NCI-H2107 treated with DMSO at 0.1 percent for 48 hours (cell line): ENCODE measurements at regions not wholly inside any gene's neighbourhood (a gene's known extent, or its start where the extent isn't known, plus 50 kb on each side); places are given as distances from the start of the nearest gene placed in this dataset.

Source experiments
- DNase-seq: peaks from one replicate; lab custom pipeline; 2025; ENCODE audit not compliant: unreplicated experiment; lab: John Stamatoyannopoulos, UW

DNA sequence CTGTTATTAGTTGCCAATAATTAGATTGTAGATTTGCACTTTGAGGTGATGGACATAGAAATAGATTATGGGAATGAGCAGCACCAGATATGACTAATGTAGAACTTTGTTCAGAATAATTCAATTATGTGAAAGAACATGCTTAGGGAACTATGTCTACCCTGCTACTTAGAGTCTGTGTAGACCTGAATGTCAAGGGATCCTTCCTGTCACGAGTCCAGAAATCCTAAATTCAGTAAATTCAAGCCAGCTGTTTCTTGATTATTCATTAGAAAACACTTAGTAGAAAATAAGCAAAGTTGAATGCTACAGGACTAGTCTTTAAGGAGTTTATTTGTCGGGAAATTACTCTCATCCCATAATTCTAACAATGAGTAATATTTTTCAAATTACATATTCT is 887.3 kb upstream of the SEMA6A start:
- no peak for DNase-seq

DNA sequence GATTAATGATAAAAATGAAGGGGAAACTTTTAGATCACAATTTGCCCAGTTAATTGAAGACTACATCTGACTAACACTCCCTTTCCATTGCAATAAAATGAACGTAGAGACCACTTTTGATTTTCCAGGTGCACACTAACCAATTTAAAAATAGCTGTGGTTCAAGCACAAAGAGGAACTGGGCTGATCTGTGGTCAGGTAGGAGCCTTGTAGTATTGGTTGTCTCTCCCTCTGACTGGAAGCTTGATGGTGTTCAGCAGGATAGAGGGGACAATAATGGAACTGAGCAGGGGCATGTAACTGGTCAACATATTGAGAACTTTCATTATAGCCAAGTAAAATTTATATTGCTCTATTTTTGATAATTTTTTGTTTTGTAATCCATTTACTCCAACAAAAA is 886.8 kb upstream of the SEMA6A start:
- DNase-seq, result no peak

DNA sequence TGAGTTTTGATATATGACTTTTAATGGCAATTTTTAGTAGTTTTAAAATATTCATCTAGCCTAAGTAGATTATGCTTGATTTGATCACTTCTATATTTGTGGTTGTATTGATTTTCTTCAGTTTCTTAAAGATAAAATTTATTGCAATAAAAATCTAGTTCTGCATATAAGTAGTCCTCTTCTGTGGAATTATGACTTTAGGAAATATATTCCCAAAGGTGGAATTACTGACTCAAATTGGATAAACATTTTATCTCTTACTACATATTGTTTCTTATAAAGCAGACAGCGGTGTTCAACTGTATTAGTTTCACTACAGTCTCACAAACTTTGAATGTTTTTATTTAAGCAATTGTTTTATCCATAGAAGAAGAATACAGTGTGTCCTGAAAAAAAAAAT is 883.0 kb upstream of the SEMA6A start:
- DNase-seq, result no peak

DNA sequence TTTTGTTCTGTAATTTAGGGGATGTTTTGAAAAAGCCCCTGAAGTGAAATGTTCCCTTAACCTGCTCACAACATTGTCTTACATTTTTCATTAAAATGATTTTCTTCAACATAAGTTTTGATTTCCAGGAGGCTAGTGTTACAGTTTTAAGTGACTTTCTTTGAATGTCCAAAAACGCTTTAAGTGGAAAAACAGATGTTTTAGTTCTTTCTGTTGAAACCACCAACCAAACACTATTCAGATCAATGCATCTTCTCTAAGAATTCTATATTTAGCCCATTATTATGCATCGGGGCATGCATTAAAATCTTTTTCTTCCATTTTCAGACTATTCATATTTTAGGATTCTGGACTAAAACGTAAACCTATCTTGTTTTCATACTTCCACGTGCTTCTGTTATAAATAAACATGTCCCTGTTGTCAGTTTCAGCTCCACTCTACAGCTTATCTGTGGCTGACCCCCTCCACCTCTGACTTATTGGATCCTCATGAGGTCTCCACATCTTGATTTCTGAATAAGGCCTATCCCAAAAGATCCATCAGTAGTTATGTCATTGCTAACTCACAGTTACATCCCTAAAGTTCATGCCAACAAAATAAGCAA is 882.3 kb upstream of the SEMA6A start:
- DNase-seq, result no peak

DNA sequence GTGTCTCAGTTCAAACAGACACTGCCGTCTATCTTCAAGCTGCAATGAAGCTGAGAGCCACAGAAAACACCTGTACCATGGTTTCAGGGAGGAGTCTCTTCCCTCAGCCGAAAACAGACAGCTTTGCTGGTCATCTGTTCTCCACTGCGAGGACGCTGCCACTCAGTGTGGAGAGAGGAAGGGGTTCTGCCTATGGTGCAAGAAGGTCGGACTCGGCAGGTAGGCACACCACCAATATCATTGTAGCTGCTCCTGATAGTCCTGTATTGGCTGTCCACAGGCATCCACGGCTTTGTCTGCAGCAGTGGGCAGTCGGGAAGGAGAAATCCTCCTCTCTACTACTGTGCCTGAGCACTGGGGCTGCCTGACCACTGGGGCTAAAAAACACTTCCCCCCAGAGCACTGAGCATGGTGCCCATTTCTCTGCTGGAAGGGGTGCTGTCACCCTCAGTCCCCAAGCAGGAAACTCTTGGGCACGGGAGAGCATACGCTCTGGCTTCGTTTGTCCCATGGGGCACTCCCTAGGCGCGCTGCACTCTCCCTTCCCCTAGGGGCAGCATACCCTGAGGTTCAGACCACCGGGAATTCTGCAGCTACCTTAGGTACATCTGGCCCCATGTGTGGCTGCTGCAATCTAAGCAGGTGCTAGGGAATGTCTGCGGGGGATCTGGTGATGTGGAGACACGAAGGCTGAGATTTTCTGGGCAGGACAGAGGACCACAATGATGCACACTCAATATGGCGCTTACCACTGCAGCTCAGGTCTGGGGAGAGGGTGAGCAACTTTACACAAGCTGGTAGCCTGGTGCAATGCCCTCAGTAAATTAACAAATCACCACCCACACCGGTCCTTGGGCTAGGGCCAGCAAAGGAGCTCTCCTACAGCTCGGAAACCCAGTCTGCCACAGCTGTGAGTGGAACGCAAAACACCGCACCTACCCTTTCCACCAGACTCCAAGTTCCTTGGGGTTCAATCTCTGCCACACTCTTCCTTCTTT is 880.9 kb upstream of the SEMA6A start:
- DNase-seq, result no peak

DNA sequence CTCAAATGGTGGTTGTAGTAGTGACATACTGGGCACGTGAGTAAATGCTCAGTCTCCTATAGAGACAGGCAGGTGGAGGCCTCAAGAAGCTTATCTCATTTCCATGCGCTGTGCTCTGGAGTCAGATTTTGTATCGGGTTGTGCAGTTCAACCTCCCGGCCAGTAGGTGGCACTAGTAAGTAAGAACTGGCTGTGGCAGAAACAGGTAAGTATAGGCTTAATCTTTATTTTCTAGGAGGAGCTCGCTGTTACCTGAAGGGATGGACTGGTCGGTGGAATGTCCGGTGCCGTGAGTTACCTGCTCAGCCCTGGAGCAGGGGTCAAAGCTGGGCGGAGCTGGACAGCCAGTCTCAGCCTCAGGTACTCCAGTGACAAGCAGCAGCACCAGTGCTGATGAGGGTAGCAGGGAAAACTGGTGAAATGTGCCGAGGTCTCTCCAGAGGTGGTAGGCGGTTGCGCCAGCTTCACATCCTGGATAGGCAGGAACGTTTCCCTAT is 880.1 kb upstream of the SEMA6A start:
- DNase-seq, result no peak

DNA sequence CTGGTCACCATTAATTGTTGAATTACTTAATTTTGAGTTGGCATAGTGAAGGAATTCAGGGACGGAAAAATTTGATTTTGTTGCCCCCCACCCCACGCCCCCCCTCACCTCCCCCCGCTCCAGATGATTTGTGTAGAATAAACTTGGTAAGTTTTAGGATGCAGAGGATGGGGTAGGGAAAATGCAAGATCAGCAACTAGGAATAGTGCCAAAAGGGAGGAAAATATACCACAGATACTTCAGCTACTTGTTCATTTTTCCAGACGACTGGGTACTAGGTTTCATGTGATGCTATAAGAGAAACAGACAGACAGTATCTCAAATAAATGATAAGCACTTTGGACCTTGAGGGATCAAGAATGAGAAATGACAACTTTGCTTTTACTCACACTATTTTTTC is 862.2 kb upstream of the SEMA6A start:
- DNase-seq, result no peak

DNA sequence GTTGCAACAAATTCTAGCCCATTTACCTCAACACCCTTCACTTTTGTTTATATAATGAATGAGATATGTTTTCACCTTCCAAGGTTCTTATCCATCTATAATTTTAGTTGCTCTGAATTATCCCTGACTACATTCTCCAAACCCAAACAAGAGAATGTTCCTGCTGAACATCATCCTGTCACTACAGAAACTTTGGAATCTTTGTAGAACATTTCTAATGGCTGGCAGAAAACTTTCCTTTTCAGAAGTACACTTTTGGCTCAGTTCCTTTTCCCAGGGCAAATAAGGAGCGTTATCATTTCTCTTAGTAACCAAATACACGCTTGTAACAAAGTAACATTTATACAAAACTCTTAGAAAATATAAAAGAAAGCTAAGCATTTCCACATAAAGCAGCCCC is 860.6 kb upstream of the SEMA6A start:
- DNase-seq, result no peak

DNA sequence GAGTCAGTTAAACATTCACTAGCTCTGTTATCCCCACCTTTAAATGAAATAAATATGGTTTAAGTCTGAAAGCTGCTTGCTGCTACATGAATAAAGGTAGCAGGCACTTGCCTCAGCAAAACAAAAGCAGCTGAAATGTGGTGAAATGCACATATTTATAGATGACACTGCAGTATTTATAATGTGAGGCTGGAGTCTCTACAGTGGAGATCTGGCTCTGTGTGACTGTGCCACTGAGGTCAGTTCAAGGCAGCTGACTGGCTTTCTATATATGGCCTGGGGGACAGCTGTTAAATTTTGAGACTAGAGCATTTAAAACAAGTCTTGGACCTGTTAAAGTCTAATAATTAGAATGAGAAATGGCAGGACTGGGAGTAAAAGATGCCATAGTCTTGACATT is 859.6 kb upstream of the SEMA6A start:
- DNase-seq, result no peak

DNA sequence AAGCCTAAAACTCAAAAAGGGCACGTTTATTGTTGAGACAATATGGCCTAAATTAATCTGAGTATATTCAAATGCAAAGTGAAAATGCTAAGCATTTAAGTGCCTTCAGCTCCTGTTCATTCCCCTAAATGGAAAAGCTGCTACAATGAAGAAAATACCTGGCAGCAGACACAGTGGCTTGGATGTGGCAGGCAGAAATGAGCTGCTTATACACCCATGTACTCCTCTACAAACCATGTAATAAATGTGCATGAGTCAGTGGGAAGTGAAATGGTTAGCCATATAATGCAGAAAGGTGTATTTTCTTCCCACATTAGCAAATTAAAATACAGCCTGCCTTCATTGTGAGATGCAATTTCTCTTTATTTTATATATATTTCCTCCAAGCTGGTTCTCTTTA is 859.2 kb upstream of the SEMA6A start:
- no peak for DNase-seq

DNA sequence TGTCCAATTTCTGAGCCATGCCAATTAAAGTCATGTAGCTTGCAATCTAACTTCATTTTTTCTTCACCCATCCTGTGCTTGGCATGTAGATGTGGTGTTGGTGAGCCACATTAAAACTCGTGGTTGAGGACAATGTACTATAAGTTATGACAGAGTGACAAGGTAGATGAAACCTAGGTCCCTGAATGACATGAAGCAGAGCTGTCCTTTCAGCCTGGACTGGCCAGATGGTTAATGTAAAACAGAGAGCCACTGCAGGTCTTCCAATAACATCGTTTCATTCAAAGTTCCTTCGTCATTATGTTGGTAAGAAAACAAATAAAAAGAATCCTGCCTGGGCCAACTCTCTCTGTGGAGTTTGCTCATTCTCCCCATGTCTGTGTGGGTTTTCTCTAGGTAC is 856.5 kb upstream of the SEMA6A start:
- DNase-seq, result no peak

DNA sequence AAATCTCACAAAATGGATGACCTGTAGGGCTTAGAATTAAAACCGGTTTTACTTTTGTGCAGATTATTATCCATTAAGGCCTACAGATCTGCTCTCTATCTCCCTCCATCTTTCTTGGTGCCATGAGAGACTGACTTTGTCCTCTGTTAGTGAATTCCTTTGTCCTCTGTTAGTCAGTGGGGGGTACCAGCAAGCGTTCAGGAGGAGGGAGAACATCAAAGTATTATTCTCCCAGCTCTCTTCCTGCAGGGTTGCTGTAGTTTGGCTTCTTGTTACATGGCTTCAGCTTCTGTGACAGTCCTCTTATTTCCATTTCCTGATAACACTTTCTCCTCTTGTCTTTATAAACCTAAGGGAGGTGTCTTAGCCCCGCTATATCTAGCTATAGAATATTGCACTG is 850.5 kb upstream of the SEMA6A start:
- no peak for DNase-seq

DNA sequence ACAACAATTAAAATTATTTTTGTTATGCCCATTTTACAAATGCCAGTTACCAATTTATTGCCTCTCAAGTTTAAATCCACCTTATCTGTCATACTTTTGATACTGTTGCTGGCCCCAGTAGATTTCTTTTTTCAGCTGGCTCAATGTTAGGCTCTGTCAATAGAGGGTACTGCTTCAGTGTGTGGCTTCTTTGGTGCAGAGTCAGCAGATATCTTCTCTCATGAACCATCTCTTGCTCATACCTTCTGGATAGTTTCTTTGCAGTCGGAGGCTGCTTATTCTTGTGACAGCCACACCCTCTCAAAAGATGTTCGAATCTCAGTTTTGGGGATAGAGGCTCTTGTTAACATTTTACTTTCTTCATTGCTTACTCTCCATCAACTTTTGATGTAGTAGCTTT is 849.9 kb upstream of the SEMA6A start:
- DNase-seq, result no peak

DNA sequence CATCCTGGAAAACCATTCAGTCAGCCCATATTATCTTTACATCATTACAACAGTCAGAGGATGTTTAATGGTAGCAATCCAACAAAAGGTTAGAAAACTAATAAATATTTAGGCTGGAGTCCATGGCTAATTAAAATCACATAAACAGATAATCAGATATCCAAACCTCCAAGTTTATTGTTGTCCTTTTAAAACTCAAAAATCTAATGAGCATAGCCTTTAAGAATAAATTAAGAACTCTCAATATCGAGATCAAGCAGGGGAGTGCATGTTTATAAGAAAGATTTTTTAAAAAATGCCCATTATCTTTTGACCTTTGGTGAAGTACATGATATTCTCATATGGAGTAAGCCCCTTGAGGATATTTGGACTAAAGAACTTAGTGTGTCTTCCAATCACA is 842.9 kb upstream of the SEMA6A start:
- DNase-seq, result no peak

DNA sequence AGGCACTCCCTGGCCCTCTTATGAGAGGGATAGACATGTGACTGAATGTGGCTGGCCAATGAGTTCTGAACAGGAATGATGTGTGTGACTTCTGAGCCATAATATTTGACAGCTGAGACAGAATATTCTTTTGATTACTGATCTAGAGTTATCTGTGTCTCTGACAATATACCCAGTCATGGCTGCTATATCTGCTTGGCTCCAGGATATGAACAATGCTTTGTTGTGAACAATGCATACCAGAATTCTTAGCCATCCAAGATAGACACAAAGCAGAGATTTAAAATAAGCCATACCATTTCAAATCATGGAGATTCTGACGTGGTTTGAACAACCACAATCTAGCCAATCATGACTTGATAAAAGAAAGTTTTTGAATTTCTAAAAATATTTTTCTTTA is 840.3 kb upstream of the SEMA6A start:
- DNase-seq, result no peak

DNA sequence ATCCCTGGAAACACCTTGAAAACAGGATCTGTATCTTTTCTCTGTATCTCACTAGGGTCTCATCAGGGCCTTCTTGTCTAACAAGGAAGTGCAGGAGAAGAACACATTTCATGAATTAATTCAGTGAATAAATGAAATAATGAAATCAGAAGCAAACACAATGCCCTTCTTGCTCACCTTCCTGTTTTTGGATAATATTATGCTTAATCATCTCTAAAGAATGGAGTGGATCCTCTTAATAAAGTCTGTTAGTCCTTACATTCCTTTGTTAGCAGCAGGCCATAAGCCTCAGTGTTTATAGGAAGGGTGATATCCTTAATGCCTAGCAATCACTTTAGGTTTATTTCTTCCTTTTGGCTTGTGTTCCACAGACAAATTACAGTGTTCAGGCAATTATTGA is 837.1 kb upstream of the SEMA6A start:
- DNase-seq, result no peak

DNA sequence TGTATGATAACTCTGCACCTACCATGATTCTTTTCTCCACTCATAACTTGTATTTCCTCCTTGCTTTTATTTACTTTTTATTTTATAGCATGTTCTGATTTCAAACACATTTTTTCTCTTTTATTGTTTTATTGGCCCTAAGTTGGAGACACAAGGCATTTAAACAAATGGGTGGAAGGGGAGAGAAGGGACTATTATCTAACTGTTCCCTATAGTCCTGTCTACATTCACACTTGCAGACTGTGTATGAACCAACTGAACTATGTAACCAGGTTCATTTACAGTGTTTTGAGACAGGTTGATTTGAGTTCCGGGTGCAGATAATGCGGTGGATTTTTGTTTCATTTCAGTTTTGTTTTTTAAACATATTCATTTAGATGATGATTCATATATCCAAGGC is 830.6 kb upstream of the SEMA6A start:
- DNase-seq, result no peak

DNA sequence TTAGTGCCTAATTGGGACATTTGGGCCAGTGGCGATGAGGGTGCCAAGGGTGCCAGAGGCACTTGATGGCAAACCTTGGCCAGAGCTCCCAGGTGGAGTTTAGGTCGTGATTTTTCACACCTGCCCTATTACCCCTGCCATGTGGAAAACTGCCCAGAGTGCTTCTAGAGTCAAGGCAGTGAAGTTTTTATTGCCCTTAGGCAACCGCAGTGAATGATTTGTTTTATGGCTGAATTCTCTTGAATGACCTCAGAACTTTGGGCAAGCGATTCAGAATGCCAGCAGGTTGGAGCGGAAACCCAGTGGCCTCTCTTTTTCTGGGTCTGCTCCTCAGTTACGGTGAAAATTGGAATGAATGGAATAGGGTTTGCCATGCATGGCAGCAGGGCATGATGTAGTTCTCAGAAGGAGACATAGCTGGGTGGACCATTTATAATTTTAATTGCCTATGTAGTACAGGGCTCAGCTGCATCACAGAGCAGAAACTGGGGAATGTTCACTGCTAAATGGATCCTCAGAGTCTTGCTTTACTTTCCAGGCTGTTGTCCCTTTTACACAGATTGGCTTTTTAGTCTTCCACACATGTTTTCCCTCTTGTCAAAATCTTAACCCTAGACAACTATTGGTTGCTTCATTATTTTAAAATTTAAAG is 820.0 kb upstream of the SEMA6A start:
- no peak for DNase-seq

DNA sequence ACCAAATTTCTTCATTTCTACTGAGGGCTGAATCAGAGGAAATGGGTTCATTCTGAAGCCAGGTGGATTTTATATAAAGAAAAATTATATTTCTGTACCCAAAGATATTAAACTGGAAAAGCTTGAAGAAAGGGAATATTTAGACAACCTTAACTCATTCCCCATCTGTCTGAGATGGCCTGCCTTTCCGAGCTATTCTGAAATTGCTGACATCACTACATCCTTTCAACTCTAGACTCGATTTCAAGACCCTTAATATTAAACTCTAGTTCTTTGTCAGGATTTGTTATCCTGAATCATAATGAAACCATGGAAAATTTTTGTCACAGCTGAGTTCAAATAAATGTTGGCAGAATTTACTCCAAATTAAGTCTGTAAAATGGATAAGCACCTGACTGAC is 818.5 kb upstream of the SEMA6A start:
- no peak for DNase-seq

DNA sequence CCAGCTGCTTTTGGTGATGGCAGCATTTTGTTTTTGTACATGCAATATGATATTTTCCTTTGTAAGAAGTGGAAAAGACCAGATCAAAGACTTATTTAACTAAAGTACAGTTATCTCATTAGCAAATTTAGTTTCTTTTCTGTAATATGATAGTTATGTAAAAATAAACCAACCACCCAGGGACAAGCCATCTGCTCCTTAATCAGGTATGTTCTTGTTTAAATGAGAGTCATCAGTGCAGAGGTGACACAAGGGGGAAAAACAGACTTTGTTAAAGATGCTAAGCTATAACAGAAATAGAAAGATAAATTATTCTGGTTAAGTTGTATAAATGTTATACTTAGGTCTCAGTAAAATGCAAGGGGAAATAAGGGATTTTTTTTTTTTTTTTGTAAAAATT is 805.7 kb upstream of the SEMA6A start:
- DNase-seq, result no peak

DNA sequence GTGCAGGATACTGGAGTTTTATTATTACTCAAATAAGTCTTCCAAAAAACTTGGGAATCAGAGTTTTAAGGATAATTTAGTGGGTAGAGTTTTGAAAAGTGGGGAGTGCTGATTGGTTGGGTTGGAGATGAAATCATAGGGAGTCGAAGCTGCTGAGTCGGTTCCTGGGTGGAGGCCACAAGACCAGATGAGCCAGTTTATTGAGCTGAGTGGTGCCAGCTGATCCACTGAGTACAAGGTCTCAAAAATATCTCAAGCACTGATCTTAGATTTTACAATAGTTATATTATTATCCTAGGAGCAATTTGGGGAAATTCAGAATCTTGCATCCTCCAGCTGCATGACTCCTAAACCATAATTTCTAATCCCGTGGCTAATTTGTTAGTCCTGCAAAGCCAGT is 804.9 kb upstream of the SEMA6A start:
- DNase-seq, result no peak

DNA sequence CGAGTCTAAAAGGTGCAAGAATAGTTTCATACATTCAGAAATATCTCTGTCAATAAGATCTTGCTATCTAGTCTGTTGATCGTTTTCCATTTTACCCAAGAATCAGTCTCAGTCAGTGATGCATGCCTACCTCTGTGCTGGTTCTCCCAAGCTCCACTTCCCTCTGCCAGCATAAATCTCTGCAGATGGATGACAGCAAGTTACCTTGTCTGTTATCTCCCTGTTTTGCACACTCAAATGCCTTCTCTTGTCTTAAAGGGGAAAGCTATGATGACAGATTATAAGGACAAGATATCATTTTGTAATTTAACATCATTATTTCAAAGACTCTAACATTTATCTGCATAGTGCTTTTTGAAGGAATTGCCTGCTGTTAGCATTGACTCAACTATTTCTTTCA is 802.1 kb upstream of the SEMA6A start:
- no peak for DNase-seq
